GM12874 (cell line): ENCODE measurements at regions not wholly inside any gene's neighbourhood (a gene's known extent, or its start where the extent isn't known, plus 50 kb on each side); places are given as distances from the start of the nearest gene placed in this dataset.

Source experiments
- CTCF ChIP-seq: IDR thresholded peaks from 2 replicates; pipeline ENCODE4 v1.5.1; 2011; ENCODE audit warnings: low read depth, mild to moderate bottlenecking, control low read depth, low read length, moderate library complexity; ENCODE audit not compliant: insufficient read depth

GRCh38 chr5:136729901-136730355 lies 364.6 kb upstream of the TRPC7 start:
- no peak for TF ChIP-seq CTCF

- TF ChIP-seq CTCF: no peak
Observed at GRCh38 chr5:136726506-136726905, 361.2 kb upstream of the TRPC7 start.

GRCh38 chr5:136724161-136724560 lies 358.8 kb upstream of the TRPC7 start:
- no peak for TF ChIP-seq CTCF

GRCh38 chr5:136722581-136722980 lies 357.2 kb upstream of the TRPC7 start:
- TF ChIP-seq CTCF: no peak

- no peak for TF ChIP-seq CTCF
Observed at GRCh38 chr5:136722086-136722485, 356.7 kb upstream of the TRPC7 start.

- TF ChIP-seq CTCF: no peak
Observed at GRCh38 chr5:136720674-136721073, 355.3 kb upstream of the TRPC7 start.

GRCh38 chr5:136717917-136718316 lies 352.6 kb upstream of the TRPC7 start:
- no peak for TF ChIP-seq CTCF

- no peak for TF ChIP-seq CTCF
Observed at GRCh38 chr5:136714286-136714685, 348.9 kb upstream of the TRPC7 start.
